Embryonic facial prominence (tissue), 1 donor: ENCODE measurements at regions not wholly inside any gene's neighbourhood (a gene's known extent, or its start where the extent isn't known, plus 50 kb on each side); places are given as distances from the start of the nearest gene placed in this dataset.
"Not testable (repeated sequence)": the region's sequence is repeated elsewhere in the genome, so short reads cannot be mapped to it uniquely, and the experiment has no call there.

ENCODE experiments used
- DNase-seq: peaks from one replicate; pipeline ENCODE4 v3.0.0-alpha.2; 2016; ENCODE audit errors: extremely low spot score

DNA sequence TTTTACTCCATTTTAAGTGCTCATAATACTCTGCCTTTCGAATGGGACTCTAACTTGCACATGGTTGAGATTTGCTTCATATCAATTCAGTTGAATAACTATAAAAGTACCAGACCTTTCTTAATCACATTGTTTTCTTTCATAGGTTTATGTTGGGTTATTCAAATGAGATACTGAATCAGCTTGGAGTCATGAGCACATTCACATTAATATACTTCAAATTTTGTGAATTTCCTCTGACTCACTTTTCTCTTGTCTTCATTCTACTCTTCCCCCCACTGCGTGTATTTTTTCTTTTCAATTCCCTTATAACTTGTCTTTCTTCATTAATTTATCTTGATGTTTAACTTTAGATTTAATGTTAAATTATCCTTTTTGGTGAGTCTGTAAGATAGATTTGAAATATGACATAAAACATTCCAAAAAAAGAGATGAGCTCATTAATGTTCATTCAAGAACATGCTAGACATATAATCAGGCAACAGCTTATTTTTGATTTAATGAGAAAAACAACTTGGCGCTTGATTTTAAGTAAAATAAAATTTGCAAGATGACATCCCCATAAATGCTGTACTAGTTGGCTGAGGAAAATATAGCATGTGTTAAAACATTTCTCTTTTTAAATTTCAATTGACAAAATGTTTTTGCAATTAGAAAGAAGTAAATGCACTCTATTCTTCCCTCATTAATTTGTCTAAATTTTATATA is 736.0 kb downstream of the CD109 start:
- no peak for DNase-seq

DNA sequence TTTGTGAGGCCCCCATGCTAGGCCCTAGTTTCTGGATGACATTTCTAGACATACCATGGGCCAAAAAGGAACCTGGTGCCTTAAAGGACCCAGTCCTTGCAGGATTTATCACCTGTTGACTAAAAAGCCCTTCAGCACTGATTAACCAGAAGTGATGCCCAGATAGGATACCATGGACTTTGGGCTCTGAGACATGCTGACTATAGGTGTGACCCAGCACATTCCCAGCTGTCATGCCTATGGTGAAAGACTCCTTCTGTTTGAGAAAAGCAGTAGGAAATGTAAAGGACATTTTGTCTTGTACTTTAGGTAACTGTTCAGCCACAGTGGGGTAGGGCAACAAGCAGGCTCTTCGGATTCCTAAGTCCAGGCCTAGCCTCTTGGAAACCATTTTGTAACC is 724.2 kb downstream of the CD109 start:
- DNase-seq: no peak

DNA sequence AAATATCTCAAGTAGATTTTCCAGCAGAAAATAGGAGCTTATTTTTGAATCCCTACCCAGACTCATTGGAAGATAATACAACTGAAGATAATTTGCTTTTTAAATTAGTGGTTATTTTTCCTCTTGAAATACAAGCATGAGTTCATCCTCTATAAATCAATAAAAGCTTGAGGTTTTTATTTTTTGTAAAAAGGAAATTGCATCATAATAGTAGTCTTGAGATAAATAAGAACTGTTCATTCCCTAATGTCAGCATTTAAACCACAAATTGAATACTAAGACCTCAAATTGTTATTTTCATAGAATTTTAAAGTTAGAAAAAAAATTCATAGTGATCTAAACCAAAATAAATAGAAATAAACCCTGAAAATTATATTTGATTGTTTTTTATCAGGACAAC is 719.1 kb downstream of the CD109 start:
- no peak for DNase-seq

DNA sequence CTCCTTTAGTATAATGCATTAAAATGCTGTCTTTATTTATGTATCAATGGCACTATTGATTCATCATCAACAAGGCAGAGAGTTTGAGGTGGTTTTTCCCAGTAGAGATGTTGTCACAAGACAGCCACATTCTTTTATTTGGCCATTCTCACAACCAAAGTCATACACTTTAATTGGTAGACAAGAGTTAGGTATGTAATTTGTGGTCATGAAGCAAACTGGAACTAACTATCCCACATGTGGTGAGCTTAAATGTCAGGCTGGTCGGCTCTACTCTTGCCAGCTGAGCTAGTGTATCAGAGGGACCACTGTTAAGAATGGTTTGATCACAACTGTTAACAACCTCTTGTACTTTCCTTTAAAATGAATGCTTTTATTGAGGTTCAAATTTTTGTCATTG is 714.6 kb downstream of the CD109 start:
- no peak for DNase-seq

DNA sequence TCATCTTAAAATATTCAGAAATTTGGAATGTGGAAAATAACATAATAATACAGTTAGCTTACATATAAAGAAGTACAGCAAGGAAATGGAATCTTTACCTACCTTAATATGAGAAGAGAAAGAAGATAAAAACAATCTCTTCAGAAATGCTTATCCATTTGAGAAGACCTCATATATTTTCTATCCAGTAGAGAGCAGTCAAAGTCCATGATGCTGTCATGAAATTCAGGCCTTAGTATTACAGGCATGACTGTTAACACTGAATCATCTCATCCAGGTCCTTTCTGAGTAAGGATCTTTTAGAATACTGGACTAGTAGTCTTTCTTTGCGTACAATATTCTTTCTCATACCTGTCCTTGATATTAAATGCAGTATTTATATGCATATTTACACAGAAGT is 713.4 kb downstream of the CD109 start:
- DNase-seq: peak; percentile 49

DNA sequence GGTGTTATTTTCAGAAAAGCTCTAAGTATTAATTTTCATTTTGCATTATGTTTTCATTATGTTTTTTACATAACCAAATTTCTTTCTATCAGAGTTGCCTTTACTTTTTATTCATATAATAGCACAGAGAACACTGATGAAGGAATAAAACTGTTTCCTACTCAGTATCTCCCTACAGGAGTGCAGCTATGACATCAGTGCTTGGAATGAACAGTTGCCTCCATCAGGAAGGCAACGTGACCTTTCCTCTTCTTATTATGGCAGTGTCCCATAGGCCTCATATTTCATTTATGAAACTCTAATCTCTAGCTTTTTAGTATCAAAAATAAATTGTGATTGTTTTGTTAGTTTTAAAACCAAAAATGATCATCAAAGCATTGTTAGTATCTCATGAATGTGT is 712.8 kb downstream of the CD109 start:
- no peak for DNase-seq

DNA sequence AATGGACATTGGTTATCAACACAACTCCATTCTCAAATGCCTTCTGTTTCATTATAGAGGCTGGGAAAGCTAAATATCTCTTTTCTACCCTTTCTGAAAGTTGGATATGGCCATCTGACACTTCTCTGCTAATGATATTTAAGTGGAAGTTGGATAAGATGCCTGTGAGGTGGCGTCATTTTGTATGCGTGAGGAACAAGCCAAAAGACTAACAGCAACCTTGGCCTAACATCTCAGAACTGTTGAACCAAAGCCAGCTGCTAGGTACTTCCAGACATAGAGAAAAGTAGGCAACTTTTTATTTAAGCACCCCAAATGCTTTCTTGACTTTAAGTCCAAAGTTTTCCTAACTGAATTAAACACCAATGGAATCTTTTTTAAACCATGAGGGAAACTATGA is 708.4 kb downstream of the CD109 start:
- no peak for DNase-seq

DNA sequence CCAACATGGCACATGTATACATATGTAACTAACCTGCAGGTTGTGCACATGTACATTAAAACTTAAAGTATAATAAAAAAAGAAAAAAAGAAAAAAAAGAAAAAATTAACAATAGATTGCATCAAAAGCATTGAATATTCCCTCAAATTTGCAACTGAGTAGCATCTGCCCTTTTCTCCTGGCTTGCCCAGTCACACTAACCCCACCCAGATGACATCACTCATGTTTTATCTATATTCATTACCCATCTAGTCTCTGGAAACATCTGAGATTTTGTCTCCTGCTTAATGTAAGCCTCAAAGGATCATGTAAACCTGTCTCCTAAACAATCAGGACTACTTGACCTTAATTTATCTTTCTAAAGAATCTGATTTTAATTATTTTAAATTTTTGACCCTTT is 706.8 kb downstream of the CD109 start:
- DNase-seq: no peak

DNA sequence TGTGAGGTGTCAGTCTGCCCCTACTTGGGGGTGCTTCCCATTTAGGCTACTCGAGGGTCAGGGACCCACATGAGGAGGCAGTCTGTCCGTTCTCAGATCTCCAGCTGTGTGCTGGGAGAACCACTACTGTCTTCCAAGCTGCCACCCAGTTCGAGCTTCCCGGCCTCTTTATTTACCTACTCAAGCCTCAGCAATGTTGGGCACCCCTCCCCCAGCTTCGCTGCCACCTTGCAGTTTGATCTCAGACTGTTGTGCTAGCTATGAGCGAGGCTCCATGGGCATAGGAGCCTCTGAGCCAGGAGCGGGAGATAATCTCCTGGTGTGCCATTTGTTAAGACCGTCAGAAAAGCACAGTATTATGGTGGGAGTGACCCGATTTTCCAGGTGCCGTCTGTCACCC is 682.4 kb downstream of the CD109 start:
- DNase-seq: not testable (repeated sequence)

DNA sequence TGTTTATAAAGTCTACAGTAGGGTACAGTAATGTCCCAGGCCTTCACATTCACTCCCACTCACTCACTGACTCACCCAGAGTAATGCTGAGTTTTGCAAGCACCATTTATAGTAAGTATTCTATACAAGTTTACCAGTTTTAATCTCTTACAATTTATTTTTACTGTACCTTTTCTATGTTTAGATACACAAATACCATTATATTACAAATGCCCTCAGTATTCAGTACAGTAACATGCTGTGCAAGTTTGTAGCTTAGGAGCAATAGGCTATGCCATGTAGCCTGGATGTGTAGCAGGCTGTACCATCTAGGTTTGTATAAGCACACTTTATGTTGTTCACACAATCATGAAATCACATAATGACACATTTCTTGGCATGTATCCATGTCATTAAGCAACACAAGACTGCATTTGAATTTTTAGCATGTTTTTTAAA is 673.6 kb downstream of the CD109 start:
- DNase-seq: no peak

DNA sequence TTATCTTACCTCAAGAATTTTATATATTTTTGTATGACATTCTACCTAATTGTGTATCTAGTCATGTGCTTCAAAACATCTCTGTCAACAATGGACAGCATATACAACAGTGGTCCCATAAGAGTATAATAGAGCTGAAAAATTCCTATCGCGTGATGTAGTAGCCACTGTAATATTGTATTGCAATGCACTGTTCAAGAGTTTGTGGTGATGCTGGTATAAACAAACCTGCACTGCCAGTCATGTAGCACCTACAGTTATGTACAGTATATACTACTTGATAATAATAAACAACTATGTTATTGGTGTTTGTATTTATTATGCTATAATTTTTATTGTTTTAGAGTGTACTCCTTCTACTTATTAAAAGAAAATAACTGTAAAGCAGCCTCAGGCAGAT is 672.7 kb downstream of the CD109 start:
- DNase-seq: no peak

DNA sequence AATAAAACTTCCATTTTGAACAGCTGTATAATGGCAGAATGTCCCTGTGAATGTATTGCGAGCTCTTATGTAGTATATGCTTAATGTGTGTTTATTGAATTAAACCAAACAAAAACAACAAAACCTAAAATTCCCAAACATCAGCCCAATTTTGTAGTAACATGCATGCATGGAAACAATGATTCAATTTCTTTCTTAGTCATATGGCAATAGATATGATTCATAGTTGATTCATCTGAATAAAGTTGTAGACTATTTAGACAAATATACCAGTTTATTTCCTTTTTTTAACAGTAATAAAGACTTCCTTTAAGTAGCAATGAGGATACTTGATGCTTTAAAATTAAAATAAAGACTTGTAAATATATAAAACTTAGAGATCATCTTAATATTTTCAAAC is 670.6 kb downstream of the CD109 start:
- no peak for DNase-seq

DNA sequence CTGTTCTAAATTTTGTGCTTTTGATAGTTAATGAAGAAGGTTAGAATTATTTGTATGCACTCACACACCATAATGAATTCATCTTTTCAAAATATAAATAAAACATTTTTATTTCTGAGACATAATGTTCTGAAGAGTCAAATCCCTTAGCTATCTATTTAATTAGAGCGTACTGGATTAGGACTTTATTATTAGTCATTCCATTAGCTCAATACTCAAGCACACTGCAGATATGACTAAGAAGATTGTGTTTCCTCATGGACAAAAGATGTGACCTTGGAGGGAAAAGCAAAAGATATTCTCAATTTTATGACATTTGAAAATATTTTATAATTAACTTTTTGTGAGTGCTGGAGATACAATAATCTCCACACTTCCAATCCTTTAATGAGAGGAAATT is 666.4 kb downstream of the CD109 start:
- no peak for DNase-seq

DNA sequence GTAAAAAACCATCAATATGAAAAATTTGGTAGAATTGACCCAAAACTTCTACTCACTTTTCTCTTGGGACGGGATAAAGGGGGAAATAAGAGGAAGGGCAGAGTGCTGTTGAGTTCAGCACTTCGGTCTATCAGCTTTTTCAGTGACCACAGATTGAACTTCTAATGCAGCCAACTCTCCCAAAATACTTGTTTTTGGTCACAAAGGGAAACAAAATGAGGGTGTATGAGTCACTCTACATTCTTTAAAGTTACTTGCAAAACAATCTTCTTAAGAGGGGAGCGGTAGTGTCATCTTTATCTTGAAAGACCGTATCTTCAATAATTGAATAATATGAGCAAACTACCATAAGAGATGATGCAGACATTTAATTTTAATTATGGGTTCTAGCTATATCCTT is 661.3 kb downstream of the CD109 start:
- no peak for DNase-seq

DNA sequence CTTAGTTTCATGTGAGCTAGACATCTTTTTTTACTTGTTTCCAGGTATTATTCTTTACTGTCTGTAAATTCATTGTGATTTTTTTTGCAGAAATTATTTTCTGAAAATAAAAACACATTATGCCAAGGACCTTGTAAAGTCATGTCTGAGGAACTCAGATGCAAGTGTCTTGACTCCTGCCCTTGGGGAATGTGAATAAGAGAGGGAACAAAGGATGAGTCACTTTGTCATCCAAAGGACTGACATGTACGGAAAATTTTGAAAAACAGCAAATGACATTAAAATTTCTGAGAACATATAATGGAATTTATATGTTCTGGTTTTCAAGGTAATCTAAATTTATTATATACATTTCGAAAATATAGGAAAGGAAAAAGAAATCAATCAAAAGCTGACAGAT is 660.4 kb downstream of the CD109 start:
- DNase-seq: no peak

DNA sequence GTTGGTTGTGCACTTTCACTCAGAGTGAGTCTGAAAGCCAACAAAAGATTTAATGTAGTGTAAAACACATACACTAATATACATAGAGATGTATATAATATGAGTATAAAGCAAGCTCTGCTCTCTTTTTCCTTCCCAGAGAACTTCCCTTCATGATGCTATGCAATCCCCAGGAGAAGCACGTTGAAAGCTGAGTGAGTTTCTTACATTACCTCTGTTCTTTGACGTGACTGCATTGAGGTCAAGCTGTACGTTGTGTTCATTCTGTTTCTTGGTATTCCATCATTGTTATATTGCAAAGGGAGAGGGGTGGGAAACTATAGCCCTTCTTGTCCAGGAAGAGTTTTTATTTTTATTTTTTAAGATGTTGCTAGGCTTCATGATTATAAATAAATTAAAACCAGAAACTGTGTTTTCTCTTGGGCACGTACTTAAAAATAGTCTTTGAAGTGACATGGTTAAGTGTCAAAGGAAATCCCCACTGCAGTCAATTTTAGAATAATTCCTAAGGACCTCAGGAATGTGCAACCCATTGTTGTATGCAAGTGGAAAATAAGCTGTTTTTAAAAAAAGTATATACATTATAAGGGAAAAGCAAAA is 651.0 kb downstream of the CD109 start:
- DNase-seq: peak; percentile 71

DNA sequence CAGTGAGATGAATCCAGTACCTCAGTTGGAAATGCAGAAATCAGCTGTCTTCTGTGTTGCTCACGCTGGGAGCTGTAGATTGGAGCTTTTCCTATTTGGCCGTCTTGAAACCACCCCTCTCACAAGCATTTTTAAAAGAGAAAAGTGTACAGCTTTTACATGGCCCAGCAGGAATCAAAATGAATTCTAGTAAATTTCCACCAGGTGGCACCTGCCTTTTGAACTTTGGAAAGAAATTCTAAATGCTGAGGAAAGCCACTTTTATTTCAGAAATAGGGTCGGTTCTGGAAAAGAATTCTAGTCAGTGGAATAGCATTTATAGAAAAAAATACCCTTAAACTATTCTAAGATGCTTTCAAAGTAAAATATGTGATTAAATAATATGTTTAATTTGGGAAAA is 647.8 kb downstream of the CD109 start:
- DNase-seq: no peak

DNA sequence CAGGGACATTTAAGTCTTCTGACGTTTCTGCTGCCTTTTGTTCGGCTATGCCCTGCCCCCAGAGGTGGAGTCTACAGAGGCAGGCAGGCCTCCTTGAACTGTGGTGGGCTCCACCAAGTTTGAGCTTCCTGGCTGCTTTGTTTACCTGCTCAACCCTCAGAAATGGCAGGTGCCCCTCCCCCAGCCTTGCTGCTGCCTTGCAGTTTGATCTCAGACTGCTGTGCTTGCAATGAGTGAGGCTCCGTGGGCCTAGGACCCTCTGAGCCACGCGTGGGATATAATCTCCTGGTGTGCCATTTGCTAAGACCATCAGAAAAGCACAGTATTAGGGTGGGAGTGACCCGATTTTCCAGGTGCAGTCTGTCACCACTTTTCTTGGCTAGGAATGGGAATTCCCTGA is 647.3 kb downstream of the CD109 start:
- DNase-seq: not testable (repeated sequence)

DNA sequence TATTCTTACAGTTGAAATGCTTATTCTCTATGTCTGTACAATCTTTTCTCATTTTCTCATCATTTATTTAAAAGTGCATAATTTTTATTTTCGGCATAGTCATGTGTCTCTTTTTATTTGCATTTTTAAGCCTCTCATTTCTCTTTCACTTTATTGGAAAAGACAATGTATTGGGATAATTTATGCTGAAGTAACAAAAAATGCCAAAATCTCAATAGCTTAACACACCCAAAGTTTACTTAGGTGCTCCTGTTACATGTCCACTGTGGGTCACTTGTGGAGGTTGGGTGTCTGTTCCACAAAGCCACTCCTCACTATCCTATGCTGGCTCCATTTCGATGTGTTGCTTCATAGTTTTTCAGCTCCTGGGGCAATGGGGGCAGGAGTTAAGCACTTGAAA is 638.7 kb downstream of the CD109 start:
- no peak for DNase-seq

DNA sequence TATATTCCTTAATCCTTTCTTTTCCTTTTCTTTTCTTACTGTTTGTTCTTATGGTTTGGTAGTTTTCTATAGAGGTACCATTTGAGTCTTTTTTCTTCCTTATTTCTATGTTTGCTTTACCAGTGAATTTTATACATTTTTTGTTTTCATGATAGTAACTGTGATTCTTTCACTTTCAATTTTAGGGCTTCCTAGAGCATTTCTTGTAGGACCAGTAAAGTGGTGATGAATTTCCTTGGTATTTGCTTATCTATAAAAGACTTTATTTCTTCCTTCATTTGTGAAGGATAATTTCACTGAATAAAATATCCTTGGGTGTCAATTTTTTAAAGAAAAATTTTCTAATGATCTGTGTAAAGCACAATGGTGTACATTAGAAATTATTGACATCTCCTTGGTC is 637.4 kb downstream of the CD109 start:
- no peak for DNase-seq

DNA sequence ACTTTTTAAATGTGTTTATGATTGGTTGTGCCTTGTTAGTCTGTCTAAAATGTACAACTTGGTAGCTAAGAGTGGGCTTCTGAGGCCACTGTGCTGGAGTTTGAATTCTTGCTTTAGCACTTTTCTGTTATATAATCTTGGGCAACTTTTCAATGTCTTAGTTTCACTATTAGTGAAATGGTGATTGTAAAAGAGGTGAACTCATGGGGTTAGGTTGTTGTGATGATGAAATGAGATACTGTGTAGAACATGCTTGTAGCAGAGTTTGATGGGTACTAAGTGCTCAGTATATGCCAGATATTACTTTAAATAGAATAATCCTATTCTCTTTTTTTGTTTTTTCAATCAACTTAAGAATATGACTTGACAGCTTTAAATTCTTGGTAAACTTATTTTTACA is 624.7 kb downstream of the CD109 start:
- no peak for DNase-seq

DNA sequence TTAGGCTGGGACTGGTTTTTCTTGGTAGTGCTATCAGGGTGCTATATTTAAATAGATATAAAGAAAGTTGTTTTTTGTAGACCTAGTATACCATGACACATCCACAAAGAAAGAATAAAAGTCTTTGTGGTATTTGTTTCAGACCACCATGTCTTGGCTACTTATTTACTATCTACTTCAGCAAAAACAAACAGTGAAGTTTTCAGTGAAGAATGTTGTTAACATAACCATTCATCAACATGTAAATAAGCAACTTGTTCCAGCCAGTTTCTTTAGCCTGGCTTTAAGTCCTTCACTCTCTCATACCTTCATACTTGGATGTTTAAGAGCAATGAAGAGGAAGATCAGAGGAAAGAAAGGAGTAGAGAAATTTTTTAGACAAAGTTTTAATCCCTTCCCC is 624.1 kb downstream of the CD109 start:
- no peak for DNase-seq

DNA sequence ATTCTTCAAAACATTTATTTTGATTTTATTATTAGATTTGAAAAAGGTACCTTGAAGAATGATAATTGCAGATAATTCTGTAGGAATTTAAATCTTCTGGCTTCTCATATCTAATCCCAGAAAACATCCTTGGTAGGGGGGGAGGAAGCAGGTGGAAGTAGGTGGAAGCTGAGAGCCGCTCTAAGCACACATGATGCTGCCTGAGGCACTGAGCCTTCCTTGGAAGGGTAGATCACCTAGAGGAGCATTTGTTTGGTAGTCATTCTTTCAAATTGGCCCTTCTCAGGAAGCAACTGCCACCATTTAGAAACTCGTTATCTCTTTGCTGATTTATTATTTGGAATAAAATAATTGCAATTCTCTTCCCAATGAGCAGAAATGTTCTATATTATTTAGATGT is 623.3 kb downstream of the CD109 start:
- DNase-seq: no peak

DNA sequence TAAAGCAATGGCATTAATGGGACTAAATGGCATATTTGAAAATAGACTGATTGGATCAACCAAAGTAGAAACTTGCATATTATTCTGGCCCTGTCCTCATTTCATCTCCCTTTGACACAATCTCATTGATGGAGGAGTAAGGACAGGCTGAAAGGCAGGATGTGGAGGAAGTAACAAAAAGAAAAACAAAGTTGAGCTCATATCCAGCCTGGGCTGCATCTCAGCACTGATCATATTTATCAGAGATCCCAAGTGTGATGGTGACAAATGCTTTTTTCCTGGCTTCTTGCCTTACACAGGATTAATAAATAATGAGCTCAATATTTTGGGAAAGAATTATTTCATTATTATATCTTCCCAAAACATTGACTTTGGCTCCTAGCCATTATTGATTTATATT is 622.7 kb downstream of the CD109 start:
- no peak for DNase-seq
